GM20431 (cell line): ENCODE measurements at regions not wholly inside any gene's neighbourhood (a gene's known extent, or its start where the extent isn't known, plus 50 kb on each side); places are given as distances from the start of the nearest gene placed in this dataset.

ENCODE experiments used
- in situ Hi-C: fragments of 300-500 bp; cut with MseI, MboI; formaldehyde crosslinking; loops from one replicate; pipeline ENCODE4 v1.15.0; 2020; ENCODE audit warnings: low sequenced_read_pairs; ENCODE audit not compliant: unreplicated experiment

- in situ Hi-C loops: loop anchor here (10.0 kb wide), 1 partner anchor 262 kb away; no protein-coding TSS in a partner anchor
Observed at GRCh38 chr1:94327001-94327690, 89.8 kb upstream of the ARHGAP29 start.

GRCh38 chr1:94326329-94326728 lies 88.9 kb upstream of the ARHGAP29 start:
- in situ Hi-C loops: loop anchor here (10.0 kb wide), 1 partner anchor 262 kb away; no protein-coding TSS in a partner anchor

- in situ Hi-C loops: loop anchor here (10.0 kb wide), 1 partner anchor 261 kb away; no protein-coding TSS in a partner anchor
Observed at GRCh38 chr1:94325377-94326302, 88.3 kb upstream of the ARHGAP29 start.

GRCh38 chr1:94324178-94324544 lies 86.8 kb upstream of the ARHGAP29 start:
- in situ Hi-C loops: loop anchor here (10.0 kb wide), 1 partner anchor 259 kb away; no protein-coding TSS in a partner anchor

GRCh38 chr1:94323311-94324177 lies 86.2 kb upstream of the ARHGAP29 start:
- in situ Hi-C loops: loop anchor here (10.0 kb wide), 1 partner anchor 259 kb away; no protein-coding TSS in a partner anchor

- in situ Hi-C loops: loop anchor here (10.0 kb wide), 1 partner anchor 258 kb away; no protein-coding TSS in a partner anchor
Observed at GRCh38 chr1:94322696-94323095, 85.3 kb upstream of the ARHGAP29 start.

- in situ Hi-C loops: loop anchor here (10.0 kb wide), 1 partner anchor 257 kb away; no protein-coding TSS in a partner anchor
Observed at GRCh38 chr1:94321662-94322061, 84.3 kb upstream of the ARHGAP29 start.

GRCh38 chr1:94319319-94320102 lies 82.1 kb upstream of the ARHGAP29 start:
- in situ Hi-C loops: loop anchor here (10.0 kb wide), 1 partner anchor 255 kb away; no protein-coding TSS in a partner anchor

- in situ Hi-C loops: no loop called here
Observed at GRCh38 chr1:94318505-94319030, 81.2 kb upstream of the ARHGAP29 start.

GRCh38 chr1:94317790-94318188 lies 80.4 kb upstream of the ARHGAP29 start:
- in situ Hi-C loops: no loop called here

GRCh38 chr1:94316836-94317789 lies 79.7 kb upstream of the ARHGAP29 start:
- in situ Hi-C loops: no loop called here

GRCh38 chr1:94316183-94316582 lies 78.8 kb upstream of the ARHGAP29 start:
- in situ Hi-C loops: no loop called here

- in situ Hi-C loops: no loop called here
Observed at GRCh38 chr1:94315552-94316116, 78.2 kb upstream of the ARHGAP29 start.

- in situ Hi-C loops: no loop called here
Observed at GRCh38 chr1:94314222-94314858, 77.0 kb upstream of the ARHGAP29 start.

GRCh38 chr1:94310570-94311270 lies 73.3 kb upstream of the ARHGAP29 start:
- in situ Hi-C loops: no loop called here

GRCh38 chr1:94309829-94310569 lies 72.6 kb upstream of the ARHGAP29 start:
- in situ Hi-C loops: no loop called here
